A204.1 (cell line): ENCODE measurements at regions not wholly inside any gene's neighbourhood (a gene's known extent, or its start where the extent isn't known, plus 50 kb on each side); places are given as distances from the start of the nearest gene placed in this dataset.

Experiments used
- FAIRE-seq: peaks from 2 replicates; lab custom pipeline; 2012; peaks lifted over from hg19 to GRCh38; lab: Jason Lieb, UNC

GRCh38 chrX:97666890-97667289 is 783.2 kb downstream of the RPA4 start:
- FAIRE-seq = no peak

GRCh38 chrX:97668126-97668525 is 784.4 kb downstream of the RPA4 start:
- no peak for FAIRE-seq

- FAIRE-seq = no peak
Observed at GRCh38 chrX:97672138-97672537, 788.4 kb downstream of the RPA4 start.

GRCh38 chrX:97672608-97673007 is 788.9 kb downstream of the RPA4 start:
- FAIRE-seq = no peak

GRCh38 chrX:97673135-97673534 is 789.4 kb downstream of the RPA4 start:
- no peak for FAIRE-seq

- FAIRE-seq = no peak
Observed at GRCh38 chrX:97682991-97683840, 799.5 kb downstream of the RPA4 start.

GRCh38 chrX:97685753-97686152 is 802.0 kb downstream of the RPA4 start:
- peak; percentile 90 for FAIRE-seq

- no peak for FAIRE-seq
Observed at GRCh38 chrX:97691901-97692455, 808.3 kb downstream of the RPA4 start.

- FAIRE-seq = no peak
Observed at GRCh38 chrX:97692575-97692974, 808.9 kb downstream of the RPA4 start.

GRCh38 chrX:97700547-97700946 is 816.8 kb downstream of the RPA4 start:
- no peak for FAIRE-seq

GRCh38 chrX:97704474-97704873 is 820.8 kb downstream of the RPA4 start:
- FAIRE-seq = no peak

GRCh38 chrX:97704881-97705280 is 821.2 kb downstream of the RPA4 start:
- no peak for FAIRE-seq

- FAIRE-seq = no peak
Observed at GRCh38 chrX:97705936-97706335, 822.2 kb downstream of the RPA4 start.

- FAIRE-seq = no peak
Observed at GRCh38 chrX:97714072-97714471, 830.4 kb downstream of the RPA4 start.

- no peak for FAIRE-seq
Observed at GRCh38 chrX:97728215-97728614, 844.5 kb downstream of the RPA4 start.

- FAIRE-seq = no peak
Observed at GRCh38 chrX:97740044-97740443, 856.3 kb downstream of the RPA4 start.

- no peak for FAIRE-seq
Observed at GRCh38 chrX:97740886-97741285, 857.2 kb downstream of the RPA4 start.

GRCh38 chrX:97743014-97743413 is 859.3 kb downstream of the RPA4 start:
- FAIRE-seq = no peak

GRCh38 chrX:97747346-97747745 is 863.6 kb downstream of the RPA4 start:
- FAIRE-seq = no peak

GRCh38 chrX:97751016-97751415 is 867.3 kb downstream of the RPA4 start:
- FAIRE-seq = no peak

GRCh38 chrX:97751735-97752134 is 868.0 kb downstream of the RPA4 start:
- FAIRE-seq = no peak

GRCh38 chrX:97756879-97757278 is 873.2 kb downstream of the RPA4 start:
- FAIRE-seq = no peak

GRCh38 chrX:97763391-97763790 is 879.7 kb downstream of the RPA4 start:
- FAIRE-seq = no peak

- FAIRE-seq = no peak
Observed at GRCh38 chrX:97763981-97764380, 880.3 kb downstream of the RPA4 start.
